PC-3 (cell line): ENCODE measurements at regions not wholly inside any gene's neighbourhood (a gene's known extent, or its start where the extent isn't known, plus 50 kb on each side); places are given as distances from the start of the nearest gene placed in this dataset.

ENCODE experiments used
- ATAC-seq: fragments of 200-7000 bp; cut with Tn5 transposase; 2 replicates; pipeline ENCODE4 v1.9.1; 2020; ENCODE audit warnings: mild to moderate bottlenecking, moderate library complexity
- BruUV-seq: library from RNA; stranded (reverse); fragments of 400-500 nt; replicated peaks from 2 replicates; lab custom pipeline; 2021; lab: Mats Ljungman, UMichigan
- CTCF ChIA-PET: fragments of 300-600 bp; sonication (Branson Sonifier 250); formaldehyde crosslinking; loops from one replicate; lab custom pipeline; 2022; ENCODE audit warnings: antibody characterized with exemption; lab: Charles Lee
- POLR2A ChIA-PET: fragments of 300-600 bp; sonication (Branson Sonifier 250); formaldehyde crosslinking; loops from one replicate; lab custom pipeline; 2022; ENCODE audit warnings: antibody characterized with exemption; ENCODE audit not compliant: unreplicated experiment; lab: Charles Lee
- DNase-seq: peaks from one replicate; pipeline ENCODE4 v3.0.0-alpha.2; 2015
- H2AFZ ChIP-seq: fragments of 300-600 bp; sonication (generic); 2 replicates; pipeline ENCODE4 v1.6.0; 2016; ENCODE audit warnings: antibody characterized with exemption, low read length
- H3F3A ChIP-seq: fragments of 300-600 bp; sonication (generic); one replicate; pipeline ENCODE4 v1.6.0; 2017; ENCODE audit warnings: antibody characterized with exemption, low read length, control low read depth, mild to moderate bottlenecking; ENCODE audit not compliant: unreplicated experiment
- H3K27ac ChIP-seq: fragments of 300-600 bp; sonication (generic); 2 replicates; pipeline ENCODE4 v1.5.1; 2016; ENCODE audit warnings: mild to moderate bottlenecking, low read length
- H3K27me3 ChIP-seq: fragments of 300-600 bp; sonication (generic); 2 replicates; pipeline ENCODE4 v1.6.1; 2016; ENCODE audit warnings: low read length, mixed read lengths
- H3K36me3 ChIP-seq: fragments of 300-600 bp; sonication (generic); 2 replicates; pipeline ENCODE4 v1.6.1; 2016; ENCODE audit warnings: low read depth, mixed run types, low read length, mixed read lengths
- H3K4me1 ChIP-seq: fragments of 300-600 bp; sonication (generic); 2 replicates; pipeline ENCODE4 v1.5.1; 2016; ENCODE audit warnings: low read length; ENCODE audit not compliant: insufficient read depth
- H3K4me2 ChIP-seq: fragments of 300-600 bp; sonication (generic); 2 replicates; pipeline ENCODE4 v1.6.0; 2016; ENCODE audit warnings: low read length
- H3K4me3 ChIP-seq: fragments of 300-600 bp; sonication (generic); 2 replicates; pipeline ENCODE4 v1.5.1; 2016; ENCODE audit warnings: mild to moderate bottlenecking, low read length, mixed read lengths
- H3K79me2 ChIP-seq: fragments of 300-600 bp; sonication (generic); 2 replicates; pipeline ENCODE4 v1.6.1; 2017; ENCODE audit warnings: low read length, mixed read lengths
- H3K9ac ChIP-seq: fragments of 300-600 bp; sonication (generic); 2 replicates; pipeline ENCODE4 v1.6.0; 2016; ENCODE audit warnings: mild to moderate bottlenecking, low read length
- H3K9me2 ChIP-seq: fragments of 300-600 bp; sonication (generic); replicated peaks from 2 replicates; pipeline ENCODE4 v1.6.1; 2016; ENCODE audit warnings: mixed run types, low read length, mixed read lengths
- H3K9me3 ChIP-seq: fragments of 300-600 bp; sonication (generic); 2 replicates; pipeline ENCODE4 v1.6.1; 2016; ENCODE audit warnings: low read length, mixed read lengths
- H4K20me1 ChIP-seq: fragments of 300-600 bp; sonication (generic); 2 replicates; pipeline ENCODE4 v1.6.1; 2016; ENCODE audit warnings: low read length, mixed read lengths
- EZH2 ChIP-seq: fragments of 300-600 bp; sonication (generic); IDR thresholded peaks from one replicate; pipeline ENCODE4 v1.6.1; 2017; ENCODE audit warnings: antibody characterized with exemption, mild to moderate bottlenecking, low read length; ENCODE audit not compliant: unreplicated experiment
- EZH2phosphoT487 ChIP-seq: fragments of 300-600 bp; sonication (generic); IDR thresholded peaks from 2 replicates; pipeline ENCODE4 v1.6.1; 2018; ENCODE audit warnings: mild to moderate bottlenecking, antibody characterized with exemption, low read length, borderline replicate concordance
- intact Hi-C: fragments of 100-400 bp; cut with micrococcal nuclease; formaldehyde crosslinking; loops from 2 replicates; pipeline ENCODE4 v1.9.0; 2023
- TF ChIP-seq, protein P1 (sequence below): fragments of 300-600 bp; sonication (generic); conservative IDR thresholded peaks from 2 replicates; pipeline ENCODE4 v1.5.1; 2017; ENCODE audit warnings: antibody characterized with exemption, low read depth, mild to moderate bottlenecking, low read length

DNA sequence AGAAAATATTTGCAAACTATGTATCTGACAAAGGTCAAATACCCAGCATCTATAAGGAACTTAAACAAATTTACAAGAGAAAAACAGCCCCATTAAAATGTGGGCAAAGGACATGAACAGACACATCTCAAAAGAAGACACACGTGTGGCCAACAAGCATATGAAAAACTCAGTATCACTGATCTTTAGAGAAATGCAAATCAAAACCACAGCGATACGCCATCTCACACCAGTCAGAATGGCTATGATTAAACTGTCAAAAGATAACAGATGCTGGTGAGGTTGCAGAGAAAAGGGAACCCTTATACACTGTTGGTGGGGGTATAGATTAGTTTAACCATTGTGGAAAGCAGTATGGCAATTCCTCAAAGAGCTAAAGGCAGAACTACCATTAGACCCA, 64.3 kb upstream of the RBMS1 start:
- no peak for TF ChIP-seq EZH2
- TF ChIP-seq, protein P1, sequence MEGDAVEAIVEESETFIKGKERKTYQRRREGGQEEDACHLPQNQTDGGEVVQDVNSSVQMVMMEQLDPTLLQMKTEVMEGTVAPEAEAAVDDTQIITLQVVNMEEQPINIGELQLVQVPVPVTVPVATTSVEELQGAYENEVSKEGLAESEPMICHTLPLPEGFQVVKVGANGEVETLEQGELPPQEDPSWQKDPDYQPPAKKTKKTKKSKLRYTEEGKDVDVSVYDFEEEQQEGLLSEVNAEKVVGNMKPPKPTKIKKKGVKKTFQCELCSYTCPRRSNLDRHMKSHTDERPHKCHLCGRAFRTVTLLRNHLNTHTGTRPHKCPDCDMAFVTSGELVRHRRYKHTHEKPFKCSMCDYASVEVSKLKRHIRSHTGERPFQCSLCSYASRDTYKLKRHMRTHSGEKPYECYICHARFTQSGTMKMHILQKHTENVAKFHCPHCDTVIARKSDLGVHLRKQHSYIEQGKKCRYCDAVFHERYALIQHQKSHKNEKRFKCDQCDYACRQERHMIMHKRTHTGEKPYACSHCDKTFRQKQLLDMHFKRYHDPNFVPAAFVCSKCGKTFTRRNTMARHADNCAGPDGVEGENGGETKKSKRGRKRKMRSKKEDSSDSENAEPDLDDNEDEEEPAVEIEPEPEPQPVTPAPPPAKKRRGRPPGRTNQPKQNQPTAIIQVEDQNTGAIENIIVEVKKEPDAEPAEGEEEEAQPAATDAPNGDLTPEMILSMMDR = no peak
- TF ChIP-seq EZH2phosphoT487 = no peak
- Histone ChIP-seq H3F3A (peaks cover 9% of the 10 kb centered on the region), H2AFZ (no peak overlapping the region), H3K9me3 (no peaks in the 10 kb centered on the region), H3K79me2 (no peaks in the 10 kb centered on the region), H3K9ac (no peak overlapping the region), H3K36me3 (no peaks in the 10 kb centered on the region), H3K4me1 (peaks cover 15% of the 10 kb centered on the region), H3K4me3 (no peak overlapping the region), H3K9me2 (no peaks in the 10 kb centered on the region), H3K4me2 (no peak overlapping the region), H3K27me3 (no peaks in the 10 kb centered on the region), H3K27ac (no peak overlapping the region), H4K20me1 (no peaks in the 10 kb centered on the region)
- no peak for DNase-seq
- ChIA-PET POLR2A (no interaction called here), CTCF (no interaction called here)
- BruUV-seq = no TSS peak
- intact Hi-C loops = no loop called here
- ATAC-seq = no peak

DNA sequence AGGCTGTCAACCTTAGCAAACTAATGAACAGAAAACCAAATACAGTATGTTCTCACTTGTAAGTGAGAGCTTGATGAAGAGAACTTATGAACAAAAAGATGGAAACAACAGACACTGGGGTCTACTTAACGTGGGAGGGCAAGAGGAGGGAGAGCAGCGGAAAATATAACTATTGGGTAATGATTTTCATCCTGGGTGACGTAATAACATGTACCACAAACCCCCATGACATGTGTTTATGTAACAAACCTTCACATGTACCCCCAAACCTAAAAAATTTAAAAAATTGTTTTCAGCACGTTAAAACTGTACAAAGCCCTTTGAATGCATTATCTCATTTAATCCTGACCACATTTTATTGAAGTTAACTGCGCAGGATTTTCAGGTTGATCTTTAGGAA, 64.9 kb upstream of the RBMS1 start:
- no peaks in the 10 kb centered on the region for H4K20me1 ChIP-seq
- H3K4me2 ChIP-seq = no peak overlapping the region
- peaks cover 21% of the 10 kb centered on the region for H3K4me1 ChIP-seq
- no peak overlapping the region for H3K9ac ChIP-seq
- H2AFZ ChIP-seq = no peak overlapping the region
- no peaks in the 10 kb centered on the region for H3K27me3 ChIP-seq
- DNase-seq (no peak), ATAC-seq (no peak)
- no peaks in the 10 kb centered on the region for H3K79me2 ChIP-seq
- no peaks in the 10 kb centered on the region for H3K9me3 ChIP-seq
- H3K27ac ChIP-seq = no peak overlapping the region
- TF ChIP-seq EZH2 (no peak), EZH2phosphoT487 (no peak)
- TF ChIP-seq, protein P1 = no peak
- CTCF ChIA-PET = no interaction called here
- POLR2A ChIA-PET = no interaction called here
- H3K36me3 ChIP-seq = no peaks in the 10 kb centered on the region
- no peak overlapping the region for H3K4me3 ChIP-seq
- peaks cover 9% of the 10 kb centered on the region for H3F3A ChIP-seq
- BruUV-seq = no TSS peak
- no peaks in the 10 kb centered on the region for H3K9me2 ChIP-seq
- intact Hi-C loops = no loop called here

DNA sequence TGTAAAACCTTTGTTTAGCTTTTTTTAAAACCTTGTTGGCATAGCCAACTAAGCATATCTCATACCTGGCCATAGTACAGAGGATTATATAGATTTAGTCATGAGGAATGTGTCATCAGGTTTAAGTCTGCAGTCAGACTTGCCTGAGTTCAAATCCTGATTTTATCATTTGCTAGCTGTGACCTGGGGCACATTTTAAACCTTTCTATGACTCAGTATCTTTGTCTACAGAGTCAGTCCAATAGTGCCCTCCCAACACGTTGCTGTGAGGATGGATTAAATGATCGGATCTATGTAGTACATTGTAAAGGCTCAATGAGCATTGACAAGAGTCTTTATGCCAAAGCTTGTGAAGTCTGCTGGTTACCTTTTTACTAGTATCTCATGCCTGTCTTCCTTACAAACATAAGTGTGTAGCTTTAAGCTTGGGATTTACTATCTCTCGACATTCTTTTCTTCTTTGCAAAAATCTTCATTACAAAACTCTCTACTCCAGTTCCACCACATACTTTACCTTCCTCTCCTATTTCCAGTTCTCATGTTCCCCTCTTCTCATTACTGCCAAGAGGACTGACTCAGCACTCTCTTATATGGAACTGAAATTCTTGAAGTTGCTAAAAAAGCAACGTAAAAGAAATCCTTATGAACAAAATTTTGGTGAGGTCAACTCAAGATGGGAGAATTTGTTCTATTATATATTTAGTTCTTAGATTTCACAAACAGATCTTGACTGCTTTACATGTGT, 68.1 kb upstream of the RBMS1 start:
- ATAC-seq (peak; percentile 81), DNase-seq (peak; percentile 95)
- Histone ChIP-seq H3F3A (peaks cover 9% of the 10 kb centered on the region), H2AFZ (no peak overlapping the region), H3K9me3 (no peaks in the 10 kb centered on the region), H3K36me3 (no peaks in the 10 kb centered on the region), H3K79me2 (no peaks in the 10 kb centered on the region), H3K9ac (peak overlapping the region; percentile 61), H3K4me3 (peak overlapping the region; percentile 28; the same call in 1 of the 2 replicates), H3K4me1 (peaks cover 30% of the 10 kb centered on the region), H3K27ac (peak overlapping the region; percentile 93), H4K20me1 (no peaks in the 10 kb centered on the region), H3K27me3 (no peaks in the 10 kb centered on the region), H3K9me2 (no peaks in the 10 kb centered on the region), H3K4me2 (peak overlapping the region; percentile 70)
- BruUV-seq = no TSS peak
- ChIA-PET CTCF (interaction anchor here (0.6 kb wide), 1 partner anchor 525 kb away, joined by 7 read pairs; no protein-coding TSS in a partner anchor), POLR2A (no interaction called here)
- TF ChIP-seq EZH2phosphoT487 (no peak), EZH2 (no peak)
- TF ChIP-seq, protein P1 = no peak
- intact Hi-C loops = loop anchor here (1.0 to 5.0 kb wide), 2 partner anchors 22 to 69 kb away; partner anchors contain the start of gene RBMS1
